ENCODE measurements at regions not wholly inside any gene's neighbourhood (a gene's known extent, or its start where the extent isn't known, plus 50 kb on each side); places are given as distances from the start of the nearest gene placed in this dataset.

DNA sequence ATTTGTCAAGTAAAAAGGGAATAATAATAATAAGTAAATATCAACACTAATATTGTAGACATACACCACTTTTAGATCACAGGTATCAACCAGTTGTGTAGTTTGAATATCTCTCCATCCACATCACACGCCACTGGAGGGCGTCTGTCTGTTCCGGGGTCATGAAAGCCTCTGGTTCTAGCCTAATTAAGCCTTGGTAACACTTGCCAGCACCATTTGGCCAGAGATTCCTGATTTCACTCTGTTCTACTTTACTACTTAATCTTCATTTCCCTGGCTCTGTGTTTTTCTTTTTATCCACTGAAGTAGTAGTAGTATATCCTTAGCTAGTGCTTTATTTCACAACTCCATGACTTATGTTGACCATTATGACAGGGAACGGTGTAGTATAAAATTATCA lies 285.6 kb upstream of the POM121L12 start:
- in situ Hi-C loops (cut with MboI; ENCODE audit: low sequenced_read_pairs) (no loop called here), intact Hi-C loops (cut with micrococcal nuclease) (no loop called here), dilution Hi-C loops (cut with HindIII; ENCODE audit: low sequenced_read_pairs, unreplicated experiment) (no loop called here)
- no peak overlapping the region for H3K18ac ChIP-seq (ENCODE audit: low read depth, low read length)
- TF ChIP-seq RCOR1 (IDR thresholded peaks at IDR 0.05; ENCODE audit: insufficient replicate concordance, low read length): no peak
- TF ChIP-seq MXI1 (IDR thresholded peaks at IDR 0.05; ENCODE audit: borderline replicate concordance, low read depth, low read length): no peak
- no peak for TF ChIP-seq RFX5 (IDR thresholded peaks at IDR 0.05; ENCODE audit: low read depth, low read length)
- no peak for TF ChIP-seq MAFK (IDR thresholded peaks at IDR 0.05; ENCODE audit: low read depth, low read length)
- no peak for TF ChIP-seq NFE2L2 (IDR thresholded peaks at IDR 0.05; ENCODE audit: low read depth, low read length)
- TF ChIP-seq CHD1 (IDR thresholded peaks at IDR 0.05; ENCODE audit: low read depth, low read length): no peak
- no peak for TF ChIP-seq ELK1 (IDR thresholded peaks at IDR 0.05; ENCODE audit: borderline replicate concordance, low read depth, low read length)
- no peak for TF ChIP-seq SMC3 (IDR thresholded peaks at IDR 0.05; ENCODE audit: low read depth, low read length)
- TF ChIP-seq BHLHE40 (IDR thresholded peaks at IDR 0.05; ENCODE audit: low read depth, low read length): no peak
- no peak for TF ChIP-seq RAD21 (IDR thresholded peaks at IDR 0.05; ENCODE audit: low read length)
- no peak for TF ChIP-seq MAZ (IDR thresholded peaks at IDR 0.05; ENCODE audit: borderline replicate concordance, low read depth, low read length)
- TF ChIP-seq, protein P1, sequence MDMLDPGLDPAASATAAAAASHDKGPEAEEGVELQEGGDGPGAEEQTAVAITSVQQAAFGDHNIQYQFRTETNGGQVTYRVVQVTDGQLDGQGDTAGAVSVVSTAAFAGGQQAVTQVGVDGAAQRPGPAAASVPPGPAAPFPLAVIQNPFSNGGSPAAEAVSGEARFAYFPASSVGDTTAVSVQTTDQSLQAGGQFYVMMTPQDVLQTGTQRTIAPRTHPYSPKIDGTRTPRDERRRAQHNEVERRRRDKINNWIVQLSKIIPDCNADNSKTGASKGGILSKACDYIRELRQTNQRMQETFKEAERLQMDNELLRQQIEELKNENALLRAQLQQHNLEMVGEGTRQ (IDR thresholded peaks at IDR 0.05; ENCODE audit: low read depth, low read length): no peak
- no peak for TF ChIP-seq FOS (IDR thresholded peaks at IDR 0.05; ENCODE audit: low read depth, low read length)
- TF ChIP-seq, protein P2, sequence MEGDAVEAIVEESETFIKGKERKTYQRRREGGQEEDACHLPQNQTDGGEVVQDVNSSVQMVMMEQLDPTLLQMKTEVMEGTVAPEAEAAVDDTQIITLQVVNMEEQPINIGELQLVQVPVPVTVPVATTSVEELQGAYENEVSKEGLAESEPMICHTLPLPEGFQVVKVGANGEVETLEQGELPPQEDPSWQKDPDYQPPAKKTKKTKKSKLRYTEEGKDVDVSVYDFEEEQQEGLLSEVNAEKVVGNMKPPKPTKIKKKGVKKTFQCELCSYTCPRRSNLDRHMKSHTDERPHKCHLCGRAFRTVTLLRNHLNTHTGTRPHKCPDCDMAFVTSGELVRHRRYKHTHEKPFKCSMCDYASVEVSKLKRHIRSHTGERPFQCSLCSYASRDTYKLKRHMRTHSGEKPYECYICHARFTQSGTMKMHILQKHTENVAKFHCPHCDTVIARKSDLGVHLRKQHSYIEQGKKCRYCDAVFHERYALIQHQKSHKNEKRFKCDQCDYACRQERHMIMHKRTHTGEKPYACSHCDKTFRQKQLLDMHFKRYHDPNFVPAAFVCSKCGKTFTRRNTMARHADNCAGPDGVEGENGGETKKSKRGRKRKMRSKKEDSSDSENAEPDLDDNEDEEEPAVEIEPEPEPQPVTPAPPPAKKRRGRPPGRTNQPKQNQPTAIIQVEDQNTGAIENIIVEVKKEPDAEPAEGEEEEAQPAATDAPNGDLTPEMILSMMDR (conservative IDR thresholded peaks at IDR 0.05; ENCODE audit: low read depth, low read length): no peak
- TF ChIP-seq POLR2A (IDR thresholded peaks at IDR 0.05; ENCODE audit: low read depth, low read length): no peak
- no peak overlapping the region for H3K4me2 ChIP-seq (ENCODE audit: low read depth, low read length)
- H2AK9ac ChIP-seq (replicated peaks; ENCODE audit: low read depth, low read length, poor library complexity): no peak overlapping the region
- H3K23ac ChIP-seq (ENCODE audit: low read depth, low read length): no peak overlapping the region
- no peaks in the 10 kb centered on the region for H4K20me1 ChIP-seq (ENCODE audit: insufficient read depth, low read length)
- H4K91ac ChIP-seq (ENCODE audit: insufficient read depth, low read depth, low read length): no peak overlapping the region
- no peaks in the 10 kb centered on the region for H3K27me3 ChIP-seq (ENCODE audit: control insufficient read depth, insufficient read depth, low read length)
- no peak overlapping the region for H3K56ac ChIP-seq (ENCODE audit: extremely low read depth, insufficient read depth, low read length)
- no peak overlapping the region for H3K27ac ChIP-seq (ENCODE audit: insufficient read depth, low read length)
- DNase-seq (no peak), ATAC-seq (ENCODE audit: low read depth) (no peak)
- no peaks in the 10 kb centered on the region for H3K79me1 ChIP-seq (ENCODE audit: low read depth in 1 of 2, low read length in 2 of 2)
- H2BK5ac ChIP-seq (ENCODE audit: low read depth, low read length, poor library complexity, severe bottlenecking): no peak overlapping the region
- ChIA-PET POLR2A (ENCODE audit: unreplicated experiment) (no interaction called here), CTCF (no interaction called here)
- peaks cover 1% of the 10 kb centered on the region for H3K9me3 ChIP-seq (ENCODE audit: control insufficient read depth, insufficient read depth, low read length)
- no CpG with 5 or more reads among the region's 4 CpGs for WGBS, 2 experiments (ENCODE audit: extremely low coverage in 2 of 2, insufficient read length in 1 of 2)
- no peak overlapping the region for H2BK15ac ChIP-seq (ENCODE audit: low read depth, low read length)
- H3K9me1 ChIP-seq (ENCODE audit: insufficient read depth, low read length): no peaks in the 10 kb centered on the region
- H3K4ac ChIP-seq (ENCODE audit: low read depth, low read length): no peak overlapping the region
- H4K5ac ChIP-seq (ENCODE audit: low read depth, low read length): no peak overlapping the region
- no peak overlapping the region for H2BK20ac ChIP-seq (ENCODE audit: low read depth, low read length)
- H3K36me3 ChIP-seq (ENCODE audit: control insufficient read depth, insufficient read depth, low read length): no peaks in the 10 kb centered on the region
- H4K8ac ChIP-seq (ENCODE audit: low read depth in 2 of 2, low read length in 2 of 2): no peak overlapping the region
- H3K9ac ChIP-seq (ENCODE audit: low read depth, low read length): no peak overlapping the region
- no peaks in the 10 kb centered on the region for H3K4me1 ChIP-seq (ENCODE audit: control insufficient read depth, insufficient read depth, low read length)
- no peak overlapping the region for H2AK5ac ChIP-seq (ENCODE audit: low read depth, low read length)
- no peak overlapping the region for H2BK120ac ChIP-seq (ENCODE audit: low read depth, low read length)
- no peak overlapping the region for H3K14ac ChIP-seq (replicated peaks; ENCODE audit: low read depth, low read length)
- BruUV-seq (replicated peaks): no TSS peak
- H3K4me3 ChIP-seq (ENCODE audit: insufficient read depth, low read depth, low read length): no peak overlapping the region
- H2AFZ ChIP-seq (replicated peaks; ENCODE audit: low read length, poor library complexity): no peak overlapping the region
